Left lung (tissue), 4 donors: ENCODE measurements at regions not wholly inside any gene's neighbourhood (a gene's known extent, or its start where the extent isn't known, plus 50 kb on each side); places are given as distances from the start of the nearest gene placed in this dataset.

Experiments
- ATAC-seq: fragments of 200-7000 bp; cut with Tn5 transposase; one replicate; pipeline ENCODE4 v1.9.1; 2020; ENCODE audit warnings: moderate library complexity
- DNase-seq, 4 donors: peaks; one replicate each; pipeline ENCODE4 v3.0.0-alpha.2; 2013 to 2020
- H3K27ac ChIP-seq, 2 donors: fragments of 200-600 bp; sonication (generic) in 1 of 2; one replicate each; pipeline versions ENCODE4 v1.5.0 to v1.8.0; 2020 to 2021
- H3K27me3 ChIP-seq, 2 donors: fragments of 200-600 bp; sonication (generic) in 1 of 2; one replicate each; pipeline versions ENCODE4 v1.5.0 to v1.8.0; 2020 to 2021
- H3K36me3 ChIP-seq, 2 donors: fragments of 200-600 bp; sonication (generic) in 1 of 2; one replicate each; pipeline versions ENCODE4 v1.5.0 to v1.8.0; 2020 to 2021
- H3K4me1 ChIP-seq, 2 donors: fragments of 200-600 bp; one replicate each; pipeline ENCODE4 v1.8.0; 2021
- H3K4me3 ChIP-seq, 2 donors: fragments of 200-600 bp; sonication (generic) in 1 of 2; one replicate each; pipeline versions ENCODE4 v1.5.0 to v1.8.0; 2020 to 2021; ENCODE audit warnings: mild to moderate bottlenecking in 1 of 2
- H3K9me3 ChIP-seq, 2 donors: fragments of 200-600 bp; sonication (generic) in 1 of 2; one replicate each; pipeline versions ENCODE4 v1.5.0 to v1.8.0; 2020 to 2021
- CTCF ChIP-seq, 2 donors: fragments of 200-600 bp; sonication (generic) in 1 of 2; IDR thresholded peaks; one replicate each; pipeline versions ENCODE4 v1.5.0 to v1.8.0; 2021; ENCODE audit warnings: antibody characterized with exemption in 2 of 2
- intact Hi-C, 2 donors: fragments of 100-400 bp; cut with DNase I; formaldehyde crosslinking; loops; one replicate each; pipeline versions ENCODE4 v1.11.2 to v1.14.2; 2022
- donor health status: DM: no; HTN: yes; CAD: no.
- donor health status: DM: no; HTN: no; CAD: no.

GRCh38 chr2:16118611-16119590 lies 178.6 kb downstream of the MYCN start:
- Histone ChIP-seq H3K4me3 (no peak overlapping the region), H3K4me1 (no peaks in the 10 kb centered on the region), H3K36me3 (no peaks in the 10 kb centered on the region), H3K27me3 (no peaks in the 10 kb centered on the region), H3K9me3 (peaks cover 0 to 4% of the 10 kb centered on the region in 2 donors), H3K27ac (no peak overlapping the region)
- DNase-seq (no peak), ATAC-seq (no peak)
- intact Hi-C loops, result no loop called here
- TF ChIP-seq CTCF (IDR thresholded peaks at IDR 0.05), result no peak

GRCh38 chr2:16117791-16118610 lies 177.7 kb downstream of the MYCN start:
- H3K4me3 ChIP-seq, result no peak overlapping the region
- H3K9me3 ChIP-seq, result peaks cover 0 to 4% of the 10 kb centered on the region in 2 donors
- ATAC-seq (no peak), DNase-seq (no peak)
- no peaks in the 10 kb centered on the region for H3K4me1 ChIP-seq
- no peaks in the 10 kb centered on the region for H3K36me3 ChIP-seq
- H3K27me3 ChIP-seq, result no peaks in the 10 kb centered on the region
- intact Hi-C loops, result no loop called here
- no peak for TF ChIP-seq CTCF (IDR thresholded peaks at IDR 0.05)
- H3K27ac ChIP-seq, result no peak overlapping the region

- TF ChIP-seq CTCF (IDR thresholded peaks at IDR 0.05), result no peak
- no peak overlapping the region for H3K27ac ChIP-seq
- intact Hi-C loops, result no loop called here
- no peaks in the 10 kb centered on the region for H3K36me3 ChIP-seq
- ATAC-seq (no peak), DNase-seq (no peak)
- H3K9me3 ChIP-seq, result peaks cover 0 to 4% of the 10 kb centered on the region in 2 donors
- no peaks in the 10 kb centered on the region for H3K27me3 ChIP-seq
- H3K4me1 ChIP-seq, result no peaks in the 10 kb centered on the region
- H3K4me3 ChIP-seq, result no peak overlapping the region
Measured at GRCh38 chr2:16117021-16117700, 176.8 kb downstream of the MYCN start.

GRCh38 chr2:16115881-16116830 lies 175.8 kb downstream of the MYCN start:
- ATAC-seq, result no peak
- no peak overlapping the region for H3K27ac ChIP-seq
- no peak overlapping the region for H3K4me3 ChIP-seq
- TF ChIP-seq CTCF (IDR thresholded peaks at IDR 0.05), result no peak
- no peaks in the 10 kb centered on the region for H3K27me3 ChIP-seq
- intact Hi-C loops, result no loop called here
- H3K4me1 ChIP-seq, result no peaks in the 10 kb centered on the region
- no peaks in the 10 kb centered on the region for H3K9me3 ChIP-seq
- no peaks in the 10 kb centered on the region for H3K36me3 ChIP-seq
- DNase-seq, result no peak
